RWPE1 (cell line): ENCODE measurements at regions not wholly inside any gene's neighbourhood (a gene's known extent, or its start where the extent isn't known, plus 50 kb on each side); places are given as distances from the start of the nearest gene placed in this dataset.

Source experiments
- CTCF ChIA-PET: fragments of 350-600 bp; sonication (Branson Sonifier 250); formaldehyde crosslinking; extraction: SDS; loops from one replicate; lab custom pipeline; 2021; lab: Yijun Ruan, JAX
- POLR2A ChIA-PET: fragments of 400-600 bp; formaldehyde crosslinking; extraction: SDS; loops from one replicate; lab custom pipeline; 2020; ENCODE audit warnings: antibody characterized with exemption; ENCODE audit not compliant: low non-redundant PET; lab: Yijun Ruan, JAX
- DNase-seq: peaks from one replicate; pipeline ENCODE4 v3.0.0; 2012; ENCODE audit warnings: low spot score
- H3K27ac ChIP-seq: fragments of 450-650 bp; 2 replicates; pipeline ENCODE4 v1.5.1; 2017
- TF ChIP-seq, protein P1 (sequence below): fragments of 450-650 bp; conservative IDR thresholded peaks from 2 replicates; pipeline ENCODE4 v1.5.1; 2017; ENCODE audit warnings: low read depth, mild to moderate bottlenecking

GRCh38 chr2:216787851-216788540 is 71.9 kb downstream of the TNP1 start:
- TF ChIP-seq, protein P1, sequence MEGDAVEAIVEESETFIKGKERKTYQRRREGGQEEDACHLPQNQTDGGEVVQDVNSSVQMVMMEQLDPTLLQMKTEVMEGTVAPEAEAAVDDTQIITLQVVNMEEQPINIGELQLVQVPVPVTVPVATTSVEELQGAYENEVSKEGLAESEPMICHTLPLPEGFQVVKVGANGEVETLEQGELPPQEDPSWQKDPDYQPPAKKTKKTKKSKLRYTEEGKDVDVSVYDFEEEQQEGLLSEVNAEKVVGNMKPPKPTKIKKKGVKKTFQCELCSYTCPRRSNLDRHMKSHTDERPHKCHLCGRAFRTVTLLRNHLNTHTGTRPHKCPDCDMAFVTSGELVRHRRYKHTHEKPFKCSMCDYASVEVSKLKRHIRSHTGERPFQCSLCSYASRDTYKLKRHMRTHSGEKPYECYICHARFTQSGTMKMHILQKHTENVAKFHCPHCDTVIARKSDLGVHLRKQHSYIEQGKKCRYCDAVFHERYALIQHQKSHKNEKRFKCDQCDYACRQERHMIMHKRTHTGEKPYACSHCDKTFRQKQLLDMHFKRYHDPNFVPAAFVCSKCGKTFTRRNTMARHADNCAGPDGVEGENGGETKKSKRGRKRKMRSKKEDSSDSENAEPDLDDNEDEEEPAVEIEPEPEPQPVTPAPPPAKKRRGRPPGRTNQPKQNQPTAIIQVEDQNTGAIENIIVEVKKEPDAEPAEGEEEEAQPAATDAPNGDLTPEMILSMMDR: no peak
- ChIA-PET POLR2A (interaction anchor here (0.6 kb wide), 1 partner anchor 376 kb away, joined by 5 read pairs; no protein-coding TSS in a partner anchor), CTCF (interaction anchor here (0.7 to 1.4 kb wide), 2 partner anchors 18 to 91 kb away, joined by 3 to 4 read pairs; no protein-coding TSS in a partner anchor)
- DNase-seq: no peak
- H3K27ac ChIP-seq: no peak overlapping the region

DNA sequence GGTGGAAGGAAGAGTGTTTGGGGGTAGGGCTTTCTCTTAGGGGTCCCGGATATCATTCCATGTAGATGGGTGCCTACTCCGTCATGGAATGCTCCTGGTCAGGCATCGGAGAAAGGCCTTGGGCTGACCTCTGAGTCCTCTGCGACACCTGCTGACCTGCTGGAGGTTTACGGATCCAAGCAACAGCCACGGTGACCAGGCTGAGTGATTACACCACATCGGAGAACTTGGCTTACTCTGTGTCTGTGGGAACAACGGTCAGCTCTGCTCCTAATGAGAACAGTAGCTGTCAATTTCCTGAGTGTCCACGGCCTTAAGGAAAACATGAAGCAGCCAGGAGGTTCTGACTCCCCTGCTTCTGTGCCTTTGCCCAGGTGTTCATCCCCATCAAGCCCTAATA is 73.2 kb downstream of the TNP1 start:
- H3K27ac ChIP-seq: no peak overlapping the region
- ChIA-PET POLR2A (no interaction called here), CTCF (interaction anchor here (1.4 kb wide), 1 partner anchor 89 kb away, joined by 4 read pairs; no protein-coding TSS in a partner anchor)
- DNase-seq: no peak
- TF ChIP-seq, protein P1: no peak

DNA sequence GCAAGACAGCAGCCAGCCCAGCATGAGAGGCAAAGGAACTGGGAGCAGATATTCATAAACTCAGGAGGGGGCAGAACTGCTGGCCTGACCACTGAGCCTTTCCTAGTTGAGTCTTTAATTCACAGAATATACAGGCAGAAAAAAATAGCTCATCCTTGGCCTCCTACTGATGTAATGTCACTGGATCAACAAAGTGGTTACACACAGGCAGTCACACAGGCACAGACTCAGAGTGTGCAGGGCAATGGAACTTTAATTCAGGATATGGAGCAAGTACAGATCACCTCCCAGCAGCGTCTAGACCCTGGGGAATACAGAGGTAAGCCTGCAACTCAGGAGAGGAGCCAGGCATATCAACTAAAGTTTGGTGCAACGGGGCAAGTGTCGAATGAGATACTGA is 75.4 kb downstream of the TNP1 start:
- ChIA-PET CTCF (no interaction called here), POLR2A (no interaction called here)
- H3K27ac ChIP-seq: no peak overlapping the region
- no peak for DNase-seq
- TF ChIP-seq, protein P1: no peak

GRCh38 chr2:216781709-216782108 is 78.2 kb downstream of the TNP1 start:
- CTCF ChIA-PET: no interaction called here
- DNase-seq: no peak
- POLR2A ChIA-PET: no interaction called here

DNA sequence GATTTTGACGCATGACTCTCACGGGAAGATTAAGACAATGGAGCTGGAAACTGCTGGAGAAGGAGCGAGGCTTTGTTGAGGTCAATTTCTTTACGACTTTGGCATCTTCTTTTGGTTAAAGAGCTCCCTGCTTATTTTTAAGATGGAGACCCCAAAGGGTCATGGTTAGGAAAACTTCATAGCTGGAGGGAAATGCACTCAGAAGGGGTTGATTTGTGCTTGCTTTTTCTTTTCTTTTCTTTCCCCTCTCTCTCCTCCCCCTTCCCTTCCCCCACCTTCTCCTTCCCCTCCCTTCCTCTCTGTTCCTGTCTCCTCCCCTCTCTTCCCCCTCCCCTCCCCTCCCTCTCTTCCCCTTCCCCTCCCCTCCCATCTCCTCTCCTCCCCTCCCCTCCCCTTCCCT is 79.0 kb downstream of the TNP1 start:
- DNase-seq: no peak
- ChIA-PET POLR2A (no interaction called here), CTCF (interaction anchor here (0.6 kb wide), 1 partner anchor 90 kb away, joined by 6 read pairs; no protein-coding TSS in a partner anchor)
- no peak overlapping the region for H3K27ac ChIP-seq
- TF ChIP-seq, protein P1: no peak

More at GRCh38 chr2:216781709-216782108, 78.2 kb downstream of the TNP1 start:
- TF ChIP-seq, protein P1: no peak
- no peak overlapping the region for H3K27ac ChIP-seq

GRCh38 chr2:216777637-216778273 is 82.1 kb downstream of the TNP1 start:
- DNase-seq: peak; percentile 81
- no peak overlapping the region for H3K27ac ChIP-seq
- POLR2A ChIA-PET: no interaction called here
- TF ChIP-seq, protein P1: peak; percentile 46
- CTCF ChIA-PET: interaction anchor here (0.6 to 0.7 kb wide), 4 partner anchors 31 to 1348 kb away, joined by 3 to 6 read pairs (median 3); partner anchors contain the start of gene CXCR2
